Astrocyte of the spinal cord (primary cell): ENCODE measurements at regions not wholly inside any gene's neighbourhood (a gene's known extent, or its start where the extent isn't known, plus 50 kb on each side); places are given as distances from the start of the nearest gene placed in this dataset.
"Not testable (repeated sequence)": the region's sequence is repeated elsewhere in the genome, so short reads cannot be mapped to it uniquely, and the experiment has no call there.

Experiments used
- DNase-seq: peaks from one replicate; pipeline ENCODE4 v3.0.0; 2011; ENCODE audit warnings: low read depth, low spot score
- H3K4me3 ChIP-seq: 2 replicates; pipeline ENCODE4 v1.5.1; 2011; ENCODE audit warnings: low read depth, mild to moderate bottlenecking, low read length, moderate library complexity
- in situ Hi-C: cut with HindIII; loops from 2 replicates; pipeline ENCODE4 v1.10.0; 2017; ENCODE audit warnings: low sequenced_read_pairs
- TF ChIP-seq, protein P1 (sequence below): IDR thresholded peaks from 2 replicates; pipeline ENCODE4 v1.5.1; 2012; ENCODE audit warnings: low read depth, mild to moderate bottlenecking, low read length, inconsistent platforms

- TF ChIP-seq, protein P1, sequence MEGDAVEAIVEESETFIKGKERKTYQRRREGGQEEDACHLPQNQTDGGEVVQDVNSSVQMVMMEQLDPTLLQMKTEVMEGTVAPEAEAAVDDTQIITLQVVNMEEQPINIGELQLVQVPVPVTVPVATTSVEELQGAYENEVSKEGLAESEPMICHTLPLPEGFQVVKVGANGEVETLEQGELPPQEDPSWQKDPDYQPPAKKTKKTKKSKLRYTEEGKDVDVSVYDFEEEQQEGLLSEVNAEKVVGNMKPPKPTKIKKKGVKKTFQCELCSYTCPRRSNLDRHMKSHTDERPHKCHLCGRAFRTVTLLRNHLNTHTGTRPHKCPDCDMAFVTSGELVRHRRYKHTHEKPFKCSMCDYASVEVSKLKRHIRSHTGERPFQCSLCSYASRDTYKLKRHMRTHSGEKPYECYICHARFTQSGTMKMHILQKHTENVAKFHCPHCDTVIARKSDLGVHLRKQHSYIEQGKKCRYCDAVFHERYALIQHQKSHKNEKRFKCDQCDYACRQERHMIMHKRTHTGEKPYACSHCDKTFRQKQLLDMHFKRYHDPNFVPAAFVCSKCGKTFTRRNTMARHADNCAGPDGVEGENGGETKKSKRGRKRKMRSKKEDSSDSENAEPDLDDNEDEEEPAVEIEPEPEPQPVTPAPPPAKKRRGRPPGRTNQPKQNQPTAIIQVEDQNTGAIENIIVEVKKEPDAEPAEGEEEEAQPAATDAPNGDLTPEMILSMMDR: peak; percentile 2
- in situ Hi-C loops, DNase-seq, H3K4me3 ChIP-seq: not testable (repeated sequence)
Measured at GRCh38 chr6:71007298-71007697, 50.4 kb upstream of the B3GAT2 start.

- in situ Hi-C loops: no loop called here
- no peak overlapping the region for H3K4me3 ChIP-seq
- TF ChIP-seq, protein P1: no peak
- no peak for DNase-seq
Measured at GRCh38 chr6:71011871-71012371, 55.1 kb upstream of the B3GAT2 start.

DNA sequence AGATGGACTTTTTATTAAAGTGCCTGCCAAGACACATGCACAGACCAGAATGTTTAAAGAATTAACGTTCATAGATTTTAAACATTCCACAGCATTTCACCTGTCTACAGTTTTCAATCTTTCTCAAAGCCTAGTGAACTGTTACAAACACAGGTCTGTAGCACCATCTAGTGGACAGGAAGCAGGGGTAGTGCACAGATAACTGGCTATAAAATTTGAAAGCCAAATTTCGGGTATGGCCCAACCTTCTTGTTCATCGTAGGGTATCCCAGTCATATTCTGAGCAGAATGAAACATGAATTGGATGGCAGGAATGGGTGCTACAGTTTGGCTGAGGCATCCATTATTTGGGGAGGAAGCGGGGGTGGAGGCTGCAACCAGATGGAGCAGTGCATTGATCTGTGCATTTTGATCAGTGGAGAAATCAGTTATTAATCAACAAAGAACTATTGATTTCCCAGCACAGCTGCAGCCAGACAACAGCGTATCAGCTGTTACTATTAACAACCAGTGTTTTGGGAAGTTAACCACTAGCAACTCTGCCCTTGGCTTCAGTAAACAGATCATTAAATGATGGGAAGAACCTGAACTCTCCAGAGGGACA lies 56.1 kb upstream of the B3GAT2 start:
- in situ Hi-C loops: no loop called here
- peak; percentile 49 for DNase-seq
- H3K4me3 ChIP-seq: no peak overlapping the region
- TF ChIP-seq, protein P1: peak; percentile 87

DNA sequence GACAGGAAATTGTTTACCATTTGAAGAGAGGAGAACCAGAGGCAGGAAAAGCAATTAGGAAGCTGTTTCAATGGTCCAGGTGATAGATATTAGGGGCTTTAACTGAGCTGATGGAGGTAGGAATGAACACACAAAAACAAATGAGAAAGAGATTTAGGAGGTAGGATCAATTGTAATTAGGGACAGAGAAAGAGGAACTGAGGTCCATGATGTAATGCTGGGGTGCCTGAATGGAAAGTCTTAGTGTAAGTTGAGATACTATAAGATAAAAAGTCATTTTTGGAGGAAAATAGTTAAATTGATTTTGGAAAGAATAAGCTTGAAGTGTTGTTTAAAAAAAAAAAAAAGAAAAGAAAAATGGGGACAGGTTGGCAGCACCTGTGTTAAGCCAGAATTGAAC lies 58.5 kb upstream of the B3GAT2 start:
- TF ChIP-seq, protein P1: no peak
- in situ Hi-C loops: no loop called here
- no peak overlapping the region for H3K4me3 ChIP-seq
- DNase-seq: no peak

GRCh38 chr6:71028236-71028876 lies 71.5 kb upstream of the B3GAT2 start:
- no peak overlapping the region for H3K4me3 ChIP-seq
- no peak for DNase-seq
- TF ChIP-seq, protein P1: no peak
- in situ Hi-C loops: no loop called here

GRCh38 chr6:71028877-71029252 lies 72.0 kb upstream of the B3GAT2 start:
- TF ChIP-seq, protein P1: no peak
- DNase-seq: no peak
- H3K4me3 ChIP-seq: no peak overlapping the region
- in situ Hi-C loops: no loop called here
